B cell (primary cell): ENCODE measurements at regions not wholly inside any gene's neighbourhood (a gene's known extent, or its start where the extent isn't known, plus 50 kb on each side); places are given as distances from the start of the nearest gene placed in this dataset.

Experiments
- ATAC-seq: fragments of 200-7000 bp; cut with Tn5 transposase; one replicate; pipeline ENCODE4 v1.10.0; 2021; ENCODE audit warnings: low read depth, mild to moderate bottlenecking, moderate number of reproducible peaks, moderate library complexity
- CTCF ChIA-PET: fragments of 350-600 bp; sonication (Branson Sonifier 250); formaldehyde crosslinking; loops from one replicate; lab custom pipeline; 2021; ENCODE audit warnings: antibody characterized with exemption, inconsistent platforms; lab: Charles Lee
- POLR2A ChIA-PET: fragments of 350-600 bp; sonication (Branson Sonifier 250); formaldehyde crosslinking; loops from one replicate; lab custom pipeline; 2021; ENCODE audit warnings: antibody characterized with exemption; lab: Charles Lee
- DNase-seq: peaks from one replicate; pipeline ENCODE4 v3.0.0; 2013
- H2AFZ ChIP-seq: 2 replicates; pipeline ENCODE4 v1.6.1; 2012; ENCODE audit warnings: mild to moderate bottlenecking, low read depth, low read length; ENCODE audit not compliant: insufficient read depth, poor library complexity, severe bottlenecking
- H3K27ac ChIP-seq, 2 donors: 1 replicate in 1 of 2; 2 replicates in 1 of 2; pipeline ENCODE4 v1.5.1; 2012 to 2013; ENCODE audit warnings: low read length in 2 of 2, mild to moderate bottlenecking in 2 of 2, moderate library complexity in 1 of 2
- H3K27me3 ChIP-seq, 4 experiments: fragments of 200-600 bp in 1 of 4; sonication (generic) in 1 of 4; replicated peaks in 1 of 4; 1 replicate in 2 of 4; 2 replicates in 2 of 4; pipeline versions ENCODE4 v1.6.1 to v1.7.0; 2013 to 2016; ENCODE audit warnings: low read length in 3 of 4, mild to moderate bottlenecking in 2 of 4, mixed read lengths in 1 of 4, moderate library complexity in 1 of 4; ENCODE audit not compliant: insufficient read depth in 4 of 4, control insufficient read depth in 3 of 4; ENCODE audit errors: control extremely low read depth in 1 of 4
- H3K36me3 ChIP-seq, 2 experiments: replicated peaks in 1 of 2; 1 replicate in 1 of 2; 2 replicates in 1 of 2; pipeline versions ENCODE4 v1.6.1 to v1.7.1; 2013; ENCODE audit warnings: low read length in 1 of 2; ENCODE audit not compliant: insufficient read depth in 2 of 2, control insufficient read depth in 1 of 2; ENCODE audit errors: control extremely low read depth in 1 of 2, extremely low read depth in 1 of 2
- H3K4me1 ChIP-seq, 2 donors: fragments of 200-600 bp in 1 of 2; sonication (generic) in 1 of 2; 1 replicate in 1 of 2; 2 replicates in 1 of 2; pipeline versions ENCODE4 v1.5.1 to v1.6.1; 2013 to 2017; ENCODE audit warnings: low read length in 2 of 2; ENCODE audit not compliant: control insufficient read depth in 2 of 2, insufficient read depth in 2 of 2
- H3K4me2 ChIP-seq: replicated peaks from 2 replicates; pipeline ENCODE3; 2012; ENCODE audit warnings: mild to moderate bottlenecking, low read depth, low read length; ENCODE audit not compliant: poor library complexity, severe bottlenecking
- H3K4me3 ChIP-seq, 5 experiments: fragments of 200-600 bp in 1 of 5; sonication (generic) in 1 of 5; 1 replicate in 3 of 5; 2 replicates in 2 of 5; pipeline versions ENCODE4 v1.5.1 to v1.7.0; 2011 to 2016; ENCODE audit warnings: low read length in 4 of 5, mild to moderate bottlenecking in 4 of 5, low read depth in 2 of 5, control low read depth in 1 of 5, moderate library complexity in 1 of 5; ENCODE audit not compliant: insufficient read depth in 1 of 5; ENCODE audit errors: control extremely low read depth in 1 of 5, extremely low read depth in 1 of 5
- H3K79me2 ChIP-seq: fragments of 200-600 bp; sonication (generic); one replicate; pipeline ENCODE4 v1.6.0; 2016; ENCODE audit warnings: low read length; ENCODE audit not compliant: control insufficient read depth, insufficient read depth
- H3K9ac ChIP-seq: fragments of 200-600 bp; sonication (generic); 2 replicates; pipeline ENCODE4 v1.6.1; 2017; ENCODE audit warnings: mild to moderate bottlenecking, low read length, moderate library complexity
- H3K9me3 ChIP-seq, 3 donors: one replicate each; pipeline versions ENCODE4 v1.6.1 to v1.7.1; 2013; ENCODE audit warnings: low read length in 2 of 3; ENCODE audit not compliant: control insufficient read depth in 2 of 3, insufficient read depth in 1 of 3; ENCODE audit errors: control extremely low read depth in 1 of 3
- H4K20me1 ChIP-seq: 2 replicates; pipeline ENCODE4 v1.6.0; 2012; ENCODE audit warnings: mild to moderate bottlenecking, low read length; ENCODE audit not compliant: insufficient read depth, control insufficient read depth, poor library complexity, severe bottlenecking
- H3K27ac Mint-ChIP-seq: one replicate; pipeline ENCODE4 v1.8.0; 2021; ENCODE audit warnings: mixed read lengths
- H3K27me3 Mint-ChIP-seq: one replicate; pipeline ENCODE4 v1.8.0; 2021; ENCODE audit warnings: mixed read lengths
- H3K4me1 Mint-ChIP-seq: one replicate; pipeline ENCODE4 v1.8.0; 2021; ENCODE audit warnings: mixed read lengths
- H3K4me3 Mint-ChIP-seq: one replicate; pipeline ENCODE4 v1.8.0; 2021; ENCODE audit warnings: mixed read lengths
- H3K9me3 Mint-ChIP-seq: one replicate; pipeline ENCODE4 v1.8.0; 2022; ENCODE audit warnings: mixed read lengths; ENCODE audit not compliant: insufficient read depth
- EZH2 ChIP-seq: IDR thresholded peaks from 2 replicates; pipeline ENCODE4 v1.6.1; 2012; ENCODE audit warnings: borderline replicate concordance, low read depth, mild to moderate bottlenecking, moderate library complexity, low read length; ENCODE audit not compliant: insufficient read depth, poor library complexity, severe bottlenecking
- WGBS: methylation state at CpG from one replicate; pipeline ENCODE4 v1.1.5; 2013; ENCODE audit warnings: missing lambda C conversion rate; ENCODE audit not compliant: insufficient coverage; 5-methylcytosine and 5-hydroxymethylcytosine counted together
- intact Hi-C: fragments of 100-400 bp; cut with micrococcal nuclease; formaldehyde crosslinking; loops from one replicate; pipeline ENCODE4 v1.10.0; 2022
- TF ChIP-seq, protein P1 (sequence below): fragments of 200-600 bp; IDR thresholded peaks from one replicate; pipeline ENCODE4 v1.8.0; 2022; ENCODE audit warnings: antibody characterized with exemption, mild to moderate bottlenecking

DNA sequence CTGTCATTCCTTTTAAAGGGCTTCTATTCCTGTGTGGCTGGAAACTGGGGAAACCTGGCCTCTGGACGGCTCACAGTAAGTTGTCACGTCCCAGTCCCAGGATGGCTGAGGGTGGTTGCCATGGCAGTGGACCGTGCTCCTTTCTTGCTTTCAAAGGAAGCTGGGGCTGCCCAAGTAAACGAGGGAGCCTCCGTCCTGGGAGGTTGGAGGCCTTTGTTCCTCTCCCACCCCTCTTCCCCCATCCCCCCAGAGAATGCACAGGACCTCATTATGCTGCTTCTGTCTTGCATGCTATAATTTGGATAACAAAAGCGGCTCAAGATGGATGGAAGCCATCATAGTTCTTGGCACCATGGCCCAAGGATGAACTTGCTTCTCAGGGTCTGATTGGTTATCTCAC lies 325.5 kb upstream of the HS6ST1 start:
- Histone ChIP-seq H3K27ac (no peak overlapping the region), H3K4me3 (no peak overlapping the region), H3K9me3 (no peaks in the 10 kb centered on the region), H3K4me2 (no peak overlapping the region), H3K4me1 (no peaks in the 10 kb centered on the region), H3K79me2 (no peaks in the 10 kb centered on the region), H4K20me1 (no peaks in the 10 kb centered on the region), H3K27me3 (no peaks in the 10 kb centered on the region), H3K36me3 (no peaks in the 10 kb centered on the region), H3K9ac (no peak overlapping the region), H2AFZ (no peak overlapping the region)
- H3K9me3 Mint-ChIP-seq = no peaks in the 10 kb centered on the region
- intact Hi-C loops = no loop called here
- ChIA-PET POLR2A (no interaction called here), CTCF (no interaction called here)
- DNase-seq (no peak), ATAC-seq (no peak)
- H3K27ac Mint-ChIP-seq = no peak overlapping the region
- H3K4me1 Mint-ChIP-seq = no peaks in the 10 kb centered on the region
- H3K27me3 Mint-ChIP-seq = peaks cover 3% of the 10 kb centered on the region
- 89% methylated on average over 5 of the region's 6 CpGs for WGBS
- TF ChIP-seq, protein P1, sequence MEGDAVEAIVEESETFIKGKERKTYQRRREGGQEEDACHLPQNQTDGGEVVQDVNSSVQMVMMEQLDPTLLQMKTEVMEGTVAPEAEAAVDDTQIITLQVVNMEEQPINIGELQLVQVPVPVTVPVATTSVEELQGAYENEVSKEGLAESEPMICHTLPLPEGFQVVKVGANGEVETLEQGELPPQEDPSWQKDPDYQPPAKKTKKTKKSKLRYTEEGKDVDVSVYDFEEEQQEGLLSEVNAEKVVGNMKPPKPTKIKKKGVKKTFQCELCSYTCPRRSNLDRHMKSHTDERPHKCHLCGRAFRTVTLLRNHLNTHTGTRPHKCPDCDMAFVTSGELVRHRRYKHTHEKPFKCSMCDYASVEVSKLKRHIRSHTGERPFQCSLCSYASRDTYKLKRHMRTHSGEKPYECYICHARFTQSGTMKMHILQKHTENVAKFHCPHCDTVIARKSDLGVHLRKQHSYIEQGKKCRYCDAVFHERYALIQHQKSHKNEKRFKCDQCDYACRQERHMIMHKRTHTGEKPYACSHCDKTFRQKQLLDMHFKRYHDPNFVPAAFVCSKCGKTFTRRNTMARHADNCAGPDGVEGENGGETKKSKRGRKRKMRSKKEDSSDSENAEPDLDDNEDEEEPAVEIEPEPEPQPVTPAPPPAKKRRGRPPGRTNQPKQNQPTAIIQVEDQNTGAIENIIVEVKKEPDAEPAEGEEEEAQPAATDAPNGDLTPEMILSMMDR = no peak
- no peak for TF ChIP-seq EZH2
- no peak overlapping the region for H3K4me3 Mint-ChIP-seq

DNA sequence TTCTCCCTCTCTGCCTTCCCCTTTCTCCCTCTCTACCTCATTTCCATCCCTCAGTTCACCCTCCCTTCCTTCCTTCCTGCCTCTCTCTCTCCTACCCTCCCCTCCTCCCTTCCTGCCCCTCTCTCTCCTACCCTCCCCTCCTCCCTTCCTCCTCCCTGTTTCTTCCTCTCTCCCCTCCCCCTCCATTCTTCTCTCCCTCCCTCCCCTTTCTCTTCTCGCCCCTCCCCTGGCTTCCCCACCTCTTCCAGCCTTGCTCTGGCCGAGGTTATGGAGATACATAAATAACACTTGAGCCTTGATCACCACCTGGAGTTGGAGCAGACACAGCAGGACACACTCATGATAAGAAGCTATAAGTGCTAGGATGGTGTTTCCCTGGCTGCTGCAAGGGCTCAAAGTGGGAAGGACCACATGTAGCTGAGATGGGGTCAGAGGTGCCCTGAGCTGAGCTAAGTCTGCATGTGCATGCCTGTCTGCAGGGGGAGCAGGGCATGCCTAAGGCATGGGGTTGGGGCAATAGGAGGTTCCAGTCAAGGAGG lies 326.1 kb upstream of the HS6ST1 start:
- no peak overlapping the region for H3K27ac ChIP-seq
- DNase-seq (no peak), ATAC-seq (no peak)
- H3K4me2 ChIP-seq = no peak overlapping the region
- no peak for TF ChIP-seq EZH2
- TF ChIP-seq, protein P1 = no peak
- POLR2A ChIA-PET = no interaction called here
- no peaks in the 10 kb centered on the region for H3K4me1 ChIP-seq
- Mint-ChIP-seq H3K4me3 (no peak overlapping the region), H3K27ac (no peak overlapping the region), H3K9me3 (no peaks in the 10 kb centered on the region), H3K27me3 (peaks cover 3% of the 10 kb centered on the region), H3K4me1 (no peaks in the 10 kb centered on the region)
- H3K9ac ChIP-seq = no peak overlapping the region
- CTCF ChIA-PET = interaction anchor here (0.6 kb wide), 1 partner anchor 10 kb away, joined by 4 read pairs; no protein-coding TSS in a partner anchor
- H4K20me1 ChIP-seq = no peaks in the 10 kb centered on the region
- H3K9me3 ChIP-seq = no peaks in the 10 kb centered on the region
- H3K4me3 ChIP-seq = no peak overlapping the region
- intact Hi-C loops = no loop called here
- H3K79me2 ChIP-seq = no peaks in the 10 kb centered on the region
- no peak overlapping the region for H2AFZ ChIP-seq
- WGBS = no CpG with 5 or more reads among the region's 2 CpGs
- H3K27me3 ChIP-seq = no peaks in the 10 kb centered on the region
- no peaks in the 10 kb centered on the region for H3K36me3 ChIP-seq
